Astrocyte of the cerebellum (primary cell): ENCODE measurements at regions not wholly inside any gene's neighbourhood (a gene's known extent, or its start where the extent isn't known, plus 50 kb on each side); places are given as distances from the start of the nearest gene placed in this dataset.

ENCODE experiments used
- DNase-seq: peaks from one replicate; pipeline ENCODE4 v3.0.0-alpha.2; 2011; ENCODE audit warnings: low read depth
- H3K4me3 ChIP-seq: 2 replicates; pipeline ENCODE4 v1.5.1; 2011; ENCODE audit warnings: mild to moderate bottlenecking, low read depth, low read length, moderate library complexity
- in situ Hi-C: cut with HindIII; loops from 2 replicates; pipeline ENCODE4 v1.10.0; 2017; ENCODE audit warnings: low sequenced_read_pairs
- TF ChIP-seq, protein P1 (sequence below): IDR thresholded peaks from 2 replicates; pipeline ENCODE4 v1.5.1; 2012; ENCODE audit warnings: low read length, low read depth, moderate library complexity, mild to moderate bottlenecking; ENCODE audit errors: missing control alignments

DNA sequence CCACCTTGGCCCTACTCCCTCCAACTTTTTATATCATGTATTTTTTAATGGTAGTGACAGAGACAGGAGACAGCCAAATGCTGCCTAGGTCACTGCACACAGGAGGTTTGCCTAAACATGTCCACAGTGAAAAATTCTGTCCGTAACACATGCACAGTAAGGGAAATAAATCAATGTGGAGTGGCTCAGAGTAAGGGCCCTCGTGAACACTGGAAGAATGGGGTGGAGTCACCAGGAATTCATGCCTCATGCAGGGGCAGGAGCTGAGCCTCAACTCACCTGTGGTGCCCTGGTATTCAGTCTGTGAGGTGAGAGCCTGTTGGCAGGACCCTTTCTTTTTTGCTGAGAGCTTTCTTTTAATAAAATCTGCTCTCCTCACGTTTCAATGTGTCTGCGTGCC is 289.1 kb downstream of the TGFB2 start:
- in situ Hi-C loops = no loop called here
- no peak for DNase-seq
- no peak overlapping the region for H3K4me3 ChIP-seq
- TF ChIP-seq, protein P1, sequence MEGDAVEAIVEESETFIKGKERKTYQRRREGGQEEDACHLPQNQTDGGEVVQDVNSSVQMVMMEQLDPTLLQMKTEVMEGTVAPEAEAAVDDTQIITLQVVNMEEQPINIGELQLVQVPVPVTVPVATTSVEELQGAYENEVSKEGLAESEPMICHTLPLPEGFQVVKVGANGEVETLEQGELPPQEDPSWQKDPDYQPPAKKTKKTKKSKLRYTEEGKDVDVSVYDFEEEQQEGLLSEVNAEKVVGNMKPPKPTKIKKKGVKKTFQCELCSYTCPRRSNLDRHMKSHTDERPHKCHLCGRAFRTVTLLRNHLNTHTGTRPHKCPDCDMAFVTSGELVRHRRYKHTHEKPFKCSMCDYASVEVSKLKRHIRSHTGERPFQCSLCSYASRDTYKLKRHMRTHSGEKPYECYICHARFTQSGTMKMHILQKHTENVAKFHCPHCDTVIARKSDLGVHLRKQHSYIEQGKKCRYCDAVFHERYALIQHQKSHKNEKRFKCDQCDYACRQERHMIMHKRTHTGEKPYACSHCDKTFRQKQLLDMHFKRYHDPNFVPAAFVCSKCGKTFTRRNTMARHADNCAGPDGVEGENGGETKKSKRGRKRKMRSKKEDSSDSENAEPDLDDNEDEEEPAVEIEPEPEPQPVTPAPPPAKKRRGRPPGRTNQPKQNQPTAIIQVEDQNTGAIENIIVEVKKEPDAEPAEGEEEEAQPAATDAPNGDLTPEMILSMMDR = no peak

DNA sequence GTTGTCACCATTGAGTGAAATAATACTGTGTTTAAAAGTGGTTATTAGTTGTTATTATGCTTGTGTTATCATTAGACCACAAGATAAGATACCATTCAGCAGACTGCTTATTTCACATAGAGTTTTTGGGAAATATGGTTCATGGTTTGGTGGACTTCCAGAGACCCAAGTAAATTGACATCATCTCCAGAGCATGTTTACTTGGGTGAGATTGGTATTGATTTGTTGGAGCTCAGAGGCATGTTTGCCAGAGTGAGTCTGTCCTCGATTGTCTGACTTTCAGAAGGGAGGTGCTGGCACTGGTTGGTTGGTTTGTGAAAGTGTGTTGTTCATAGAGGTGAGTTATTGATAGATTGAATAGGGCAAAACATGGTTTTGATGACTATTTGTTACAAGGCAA is 291.4 kb downstream of the TGFB2 start:
- TF ChIP-seq, protein P1 = no peak
- in situ Hi-C loops = no loop called here
- H3K4me3 ChIP-seq = no peak overlapping the region
- no peak for DNase-seq

DNA sequence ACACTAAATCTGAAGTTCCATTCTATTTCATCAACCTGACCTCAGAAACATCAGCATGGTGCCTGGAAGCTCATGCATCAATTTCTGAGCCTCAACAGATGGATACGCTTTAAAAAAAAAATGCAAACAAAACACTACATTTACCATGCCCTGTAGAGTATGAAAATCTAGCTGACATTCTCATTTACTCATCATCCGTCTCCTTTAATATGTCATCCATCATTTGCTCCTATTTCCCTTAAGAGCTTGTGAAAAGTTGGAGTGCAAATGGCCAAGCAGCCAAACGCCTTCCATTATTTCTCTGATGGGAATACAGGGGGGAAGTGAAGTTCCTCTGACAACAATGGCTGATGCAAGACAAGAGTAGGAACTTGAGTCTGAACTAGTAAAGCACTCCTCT is 295.0 kb downstream of the TGFB2 start:
- no peak overlapping the region for H3K4me3 ChIP-seq
- DNase-seq = no peak
- in situ Hi-C loops = no loop called here
- TF ChIP-seq, protein P1 = no peak

DNA sequence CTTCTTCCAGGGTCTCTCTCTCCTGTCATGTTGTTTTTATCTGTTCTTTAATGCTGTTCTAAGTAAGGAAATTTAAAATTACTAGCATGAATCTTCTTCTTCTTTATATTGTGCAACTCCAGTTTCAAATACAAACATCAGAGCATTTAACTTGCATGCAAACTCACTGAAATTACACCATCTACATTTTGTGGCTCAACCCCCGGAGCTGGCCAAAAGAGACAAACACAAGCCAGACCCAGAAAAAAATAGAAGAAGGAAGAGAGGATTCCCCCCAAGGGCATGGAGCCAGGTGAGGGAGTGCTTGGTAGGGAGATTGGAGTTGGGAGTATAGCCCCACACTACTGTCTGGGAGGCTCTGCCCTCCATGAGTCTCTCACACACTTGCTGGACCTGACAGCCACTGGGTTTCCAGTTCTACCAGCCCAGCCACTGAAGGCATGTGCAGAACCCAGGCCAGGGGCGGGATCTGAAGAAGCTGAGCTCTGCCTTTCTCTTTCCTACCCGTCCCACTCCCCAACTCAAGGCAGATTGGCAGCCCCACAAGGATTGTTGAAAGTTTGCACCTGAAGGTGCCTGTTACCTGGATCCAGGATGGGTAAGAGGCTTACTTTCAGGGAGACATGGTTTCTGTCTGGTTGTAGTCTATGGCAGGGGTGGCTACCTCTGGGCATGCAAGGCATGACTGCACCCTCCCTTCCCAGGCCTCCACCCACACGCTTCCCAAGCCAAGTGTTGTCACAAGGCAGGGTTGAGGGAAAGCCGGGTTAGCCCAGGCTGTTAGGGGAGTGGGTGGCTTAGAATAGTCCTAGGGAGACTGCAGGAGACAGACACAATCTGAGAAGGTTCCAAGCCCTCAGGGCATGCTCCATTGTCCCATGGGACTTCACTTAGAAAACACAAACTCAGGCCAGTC is 297.2 kb downstream of the TGFB2 start:
- in situ Hi-C loops = no loop called here
- TF ChIP-seq, protein P1 = no peak
- DNase-seq = no peak
- H3K4me3 ChIP-seq = no peak overlapping the region

DNA sequence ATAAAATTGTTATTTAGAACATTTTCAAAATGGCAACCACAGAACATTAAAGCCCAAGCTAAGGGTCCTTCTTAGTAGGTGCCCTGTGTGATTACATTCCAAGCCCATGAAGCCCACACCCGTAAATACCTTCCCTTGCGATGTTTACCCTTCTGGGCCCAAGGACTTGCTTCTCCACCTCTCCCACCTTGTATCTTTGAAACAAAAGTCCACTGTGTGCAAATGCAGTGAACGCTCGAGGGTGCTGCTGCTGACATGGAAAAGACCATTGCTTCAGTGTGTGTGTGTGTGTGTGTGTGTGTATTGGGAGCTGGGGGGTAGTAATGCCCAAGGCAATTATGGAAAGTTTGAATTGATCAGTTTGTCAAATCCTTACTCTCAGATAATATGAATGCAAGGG is 298.1 kb downstream of the TGFB2 start:
- no peak for DNase-seq
- H3K4me3 ChIP-seq = no peak overlapping the region
- TF ChIP-seq, protein P1 = no peak
- in situ Hi-C loops = no loop called here

DNA sequence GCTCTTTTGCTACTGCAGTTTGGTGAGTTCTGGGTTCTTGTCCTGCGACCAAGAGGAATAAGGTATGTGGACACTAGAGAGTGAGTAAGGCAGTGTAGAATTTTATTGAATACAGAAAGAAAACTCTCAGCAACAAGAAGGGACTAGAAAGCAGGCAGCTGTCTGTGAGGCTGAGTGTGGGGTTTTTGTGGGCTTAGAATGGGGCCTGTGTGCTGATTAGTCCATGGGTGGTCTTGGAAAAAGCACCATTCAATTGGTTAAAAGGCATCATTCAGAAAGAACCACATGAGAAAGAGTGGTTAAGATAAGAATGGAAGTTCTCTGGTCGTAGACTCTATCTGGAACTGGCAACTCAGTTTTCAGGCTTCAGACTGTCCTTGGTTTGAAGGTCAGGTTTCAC is 298.8 kb downstream of the TGFB2 start:
- H3K4me3 ChIP-seq = no peak overlapping the region
- TF ChIP-seq, protein P1 = no peak
- no peak for DNase-seq
- in situ Hi-C loops = no loop called here
